ENCODE measurements at regions not wholly inside any gene's neighbourhood (a gene's known extent, or its start where the extent isn't known, plus 50 kb on each side); places are given as distances from the start of the nearest gene placed in this dataset.

GRCh38 chr15:75148280-75148679, 53.4 kb upstream of the C15orf39 start:
- H3K27ac ChIP-seq, result no peak overlapping the region
- in situ Hi-C loops (cut with HindIII; ENCODE audit: low pct_ligation_motif_present, low sequenced_read_pairs), result no loop called here
- no peaks in the 10 kb centered on the region for H3K36me3 ChIP-seq (replicated peaks)
- TF ChIP-seq CTCF (IDR thresholded peaks at IDR 0.05; ENCODE audit: low read depth, low read length, missing control alignments), result no peak
- no peaks in the 10 kb centered on the region for H3K27me3 ChIP-seq (replicated peaks)
- no peak for DNase-seq
- H3K4me3 ChIP-seq (ENCODE audit: low read depth, low read length), result no peak overlapping the region

DNA sequence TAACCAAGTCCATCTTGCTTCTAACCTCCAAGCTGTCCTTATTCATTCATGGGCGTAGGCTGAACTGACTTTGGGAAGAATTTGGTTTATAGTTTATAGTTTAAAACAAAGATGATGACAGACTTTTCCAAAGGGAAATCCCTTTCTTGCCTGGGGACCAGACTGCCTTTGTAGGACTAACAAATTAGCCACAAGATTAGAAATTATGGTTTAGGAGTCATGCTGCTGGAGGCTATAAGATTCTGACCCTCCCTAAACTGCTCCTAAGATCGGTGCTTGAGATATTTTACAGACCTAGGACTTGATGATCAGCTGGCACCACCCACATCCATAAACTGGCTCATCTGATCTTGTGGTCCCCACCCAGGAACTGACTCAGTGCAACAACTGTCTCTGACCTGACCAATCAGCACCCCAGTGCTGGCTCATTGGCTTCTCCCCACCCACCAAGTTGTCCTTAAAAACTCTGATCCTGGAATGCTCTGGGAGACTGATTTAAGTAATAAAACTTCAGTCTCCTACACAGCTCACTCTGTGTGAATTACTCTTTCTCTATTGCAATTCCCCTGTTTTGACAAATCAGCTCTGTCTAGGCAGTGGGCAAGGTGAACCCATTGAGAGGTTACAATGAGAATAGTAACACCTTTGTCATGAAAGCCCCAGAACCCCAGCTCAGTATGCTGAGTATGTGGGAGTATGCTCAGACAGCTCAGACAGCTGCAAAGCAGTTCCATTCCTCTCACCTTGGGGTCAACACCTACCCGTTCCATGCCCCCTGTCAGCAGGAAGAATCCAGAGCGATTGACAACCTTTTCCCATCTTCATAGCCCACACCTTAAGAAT, 51.6 kb upstream of the C15orf39 start:
- Histone ChIP-seq H3K36me3 (replicated peaks) (no peaks in the 10 kb centered on the region), H3K4me3 (ENCODE audit: low read depth, low read length) (no peak overlapping the region), H3K27me3 (replicated peaks) (no peaks in the 10 kb centered on the region), H3K27ac (no peak overlapping the region)
- peak; percentile 64 for DNase-seq
- in situ Hi-C loops (cut with HindIII; ENCODE audit: low pct_ligation_motif_present, low sequenced_read_pairs), result no loop called here
- no peak for TF ChIP-seq CTCF (IDR thresholded peaks at IDR 0.05; ENCODE audit: low read depth, low read length, missing control alignments)

DNA sequence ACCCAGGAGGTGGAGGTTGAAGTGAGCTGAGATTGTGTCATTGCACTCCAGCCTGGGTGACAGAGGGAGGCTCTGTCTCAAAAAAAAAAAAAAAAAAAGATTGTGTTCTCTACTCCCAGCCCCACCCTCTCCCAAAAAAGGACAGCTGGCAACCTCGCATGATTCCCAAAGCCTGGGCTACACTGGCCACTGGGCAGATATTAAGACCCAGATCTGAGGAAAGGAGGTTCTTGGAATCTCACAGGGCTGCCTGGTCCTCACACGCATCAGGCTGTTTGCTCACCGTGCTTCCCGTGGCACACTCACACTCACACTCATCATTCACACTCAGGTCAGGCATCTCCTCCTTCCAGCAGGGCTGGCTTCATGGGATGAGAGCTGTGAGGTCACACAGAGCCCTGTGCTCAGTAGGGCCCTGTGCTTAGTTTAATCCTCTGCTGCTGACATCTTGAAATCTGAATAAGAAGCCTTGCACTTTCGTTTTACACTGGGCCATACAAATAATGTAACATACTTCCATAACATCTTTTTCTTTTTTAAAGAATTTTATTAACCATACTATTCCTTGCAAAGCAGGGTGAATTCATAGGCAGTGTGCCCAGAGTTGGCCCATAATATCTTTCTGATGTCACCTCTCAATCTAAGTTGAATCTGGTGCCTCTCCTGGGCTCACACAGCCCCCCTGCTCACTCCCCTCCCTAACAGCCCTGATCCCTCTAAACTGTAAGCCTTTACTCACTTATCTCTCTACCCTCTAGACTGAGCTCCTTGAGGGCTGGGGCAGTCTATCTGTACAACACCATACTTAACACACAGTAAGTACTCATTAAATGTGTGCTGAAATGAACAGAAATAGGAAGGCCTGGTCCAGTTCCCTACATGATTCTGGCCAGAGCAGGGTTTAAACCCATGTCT, 50.2 kb upstream of the C15orf39 start:
- no peak for TF ChIP-seq CTCF (IDR thresholded peaks at IDR 0.05; ENCODE audit: low read depth, low read length, missing control alignments)
- no peak for DNase-seq
- H3K36me3 ChIP-seq (replicated peaks), result no peaks in the 10 kb centered on the region
- H3K4me3 ChIP-seq (ENCODE audit: low read depth, low read length), result no peak overlapping the region
- no peaks in the 10 kb centered on the region for H3K27me3 ChIP-seq (replicated peaks)
- in situ Hi-C loops (cut with HindIII; ENCODE audit: low pct_ligation_motif_present, low sequenced_read_pairs), result no loop called here
- H3K27ac ChIP-seq, result no peak overlapping the region
